ENCODE measurements at regions not wholly inside any gene's neighbourhood (a gene's known extent, or its start where the extent isn't known, plus 50 kb on each side); places are given as distances from the start of the nearest gene placed in this dataset.

DNA sequence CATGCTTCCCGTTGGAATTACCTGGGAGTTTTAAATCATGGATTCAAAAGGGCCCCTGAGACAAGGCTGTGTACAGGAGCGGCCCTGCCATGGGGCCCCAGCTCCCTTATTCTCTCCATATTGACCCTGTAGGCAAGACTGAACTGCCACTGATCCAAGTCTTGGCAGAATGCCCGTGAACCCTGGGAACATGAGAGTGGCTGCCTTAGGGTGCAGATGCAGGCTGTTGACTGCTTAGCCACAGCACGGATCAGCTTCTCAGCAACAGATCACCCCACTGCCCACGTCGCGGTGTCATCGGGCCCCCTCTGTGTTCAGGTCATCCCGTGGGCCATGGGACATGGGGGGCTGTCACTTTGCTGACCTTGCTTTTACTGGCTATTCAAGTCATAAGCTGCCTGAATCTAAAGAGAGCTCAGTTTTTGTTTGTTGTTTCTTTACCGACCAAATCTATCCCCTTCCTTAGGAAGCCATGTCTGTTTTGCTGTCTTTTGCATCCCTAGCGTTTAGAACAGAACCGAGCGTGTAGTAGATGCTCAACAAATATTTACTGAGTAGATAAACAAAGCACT is 83.4 kb downstream of the MATN1 start:
- Histone ChIP-seq H3K9me3 (no peaks in the 10 kb centered on the region), H3K27ac (no peak overlapping the region), H3K4me1 (no peaks in the 10 kb centered on the region), H3K36me3 (no peaks in the 10 kb centered on the region), H3K4me3 (no peak overlapping the region), H3K27me3 (no peaks in the 10 kb centered on the region)
- TF ChIP-seq, protein P1, sequence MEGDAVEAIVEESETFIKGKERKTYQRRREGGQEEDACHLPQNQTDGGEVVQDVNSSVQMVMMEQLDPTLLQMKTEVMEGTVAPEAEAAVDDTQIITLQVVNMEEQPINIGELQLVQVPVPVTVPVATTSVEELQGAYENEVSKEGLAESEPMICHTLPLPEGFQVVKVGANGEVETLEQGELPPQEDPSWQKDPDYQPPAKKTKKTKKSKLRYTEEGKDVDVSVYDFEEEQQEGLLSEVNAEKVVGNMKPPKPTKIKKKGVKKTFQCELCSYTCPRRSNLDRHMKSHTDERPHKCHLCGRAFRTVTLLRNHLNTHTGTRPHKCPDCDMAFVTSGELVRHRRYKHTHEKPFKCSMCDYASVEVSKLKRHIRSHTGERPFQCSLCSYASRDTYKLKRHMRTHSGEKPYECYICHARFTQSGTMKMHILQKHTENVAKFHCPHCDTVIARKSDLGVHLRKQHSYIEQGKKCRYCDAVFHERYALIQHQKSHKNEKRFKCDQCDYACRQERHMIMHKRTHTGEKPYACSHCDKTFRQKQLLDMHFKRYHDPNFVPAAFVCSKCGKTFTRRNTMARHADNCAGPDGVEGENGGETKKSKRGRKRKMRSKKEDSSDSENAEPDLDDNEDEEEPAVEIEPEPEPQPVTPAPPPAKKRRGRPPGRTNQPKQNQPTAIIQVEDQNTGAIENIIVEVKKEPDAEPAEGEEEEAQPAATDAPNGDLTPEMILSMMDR (IDR thresholded peaks at IDR 0.05): no peak
- intact Hi-C loops (cut with DNase I): no loop called here
- DNase-seq (ENCODE audit: low spot score in 2 of 2): no peak

DNA sequence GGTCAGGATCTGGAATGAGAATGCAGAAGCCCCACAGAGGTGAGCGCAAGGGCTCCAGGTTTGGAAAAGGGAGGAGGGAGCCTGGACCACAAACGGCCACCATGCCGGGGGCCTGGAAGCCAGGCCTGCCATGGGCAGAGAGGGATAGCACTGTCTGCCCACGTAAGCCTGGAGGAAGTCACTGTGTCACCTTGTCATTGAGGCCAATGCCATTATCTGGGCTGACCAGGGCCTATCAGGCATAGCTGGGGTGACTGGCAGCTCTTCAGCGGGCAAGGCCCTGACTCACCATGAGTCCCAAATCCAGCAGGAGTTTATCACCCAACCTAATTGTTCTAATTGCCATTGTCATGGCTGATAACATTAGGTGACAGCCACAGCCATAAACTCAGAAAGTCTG is 84.6 kb downstream of the MATN1 start:
- no peaks in the 10 kb centered on the region for H3K4me1 ChIP-seq
- intact Hi-C loops (cut with DNase I): no loop called here
- H3K27me3 ChIP-seq: no peaks in the 10 kb centered on the region
- TF ChIP-seq, protein P1 (IDR thresholded peaks at IDR 0.05): no peak
- no peaks in the 10 kb centered on the region for H3K9me3 ChIP-seq
- DNase-seq (ENCODE audit: low spot score in 2 of 2): no peak
- no peak overlapping the region for H3K4me3 ChIP-seq
- no peak overlapping the region for H3K27ac ChIP-seq
- no peaks in the 10 kb centered on the region for H3K36me3 ChIP-seq

GRCh38 chr1:30638086-30638485 is 85.3 kb downstream of the MATN1 start:
- Histone ChIP-seq H3K9me3 (no peaks in the 10 kb centered on the region), H3K27ac (no peak overlapping the region), H3K27me3 (no peaks in the 10 kb centered on the region), H3K4me3 (no peak overlapping the region), H3K4me1 (no peaks in the 10 kb centered on the region), H3K36me3 (no peaks in the 10 kb centered on the region)
- TF ChIP-seq, protein P1 (IDR thresholded peaks at IDR 0.05): no peak
- no peak for DNase-seq (ENCODE audit: low spot score in 2 of 2)
- intact Hi-C loops (cut with DNase I): no loop called here

DNA sequence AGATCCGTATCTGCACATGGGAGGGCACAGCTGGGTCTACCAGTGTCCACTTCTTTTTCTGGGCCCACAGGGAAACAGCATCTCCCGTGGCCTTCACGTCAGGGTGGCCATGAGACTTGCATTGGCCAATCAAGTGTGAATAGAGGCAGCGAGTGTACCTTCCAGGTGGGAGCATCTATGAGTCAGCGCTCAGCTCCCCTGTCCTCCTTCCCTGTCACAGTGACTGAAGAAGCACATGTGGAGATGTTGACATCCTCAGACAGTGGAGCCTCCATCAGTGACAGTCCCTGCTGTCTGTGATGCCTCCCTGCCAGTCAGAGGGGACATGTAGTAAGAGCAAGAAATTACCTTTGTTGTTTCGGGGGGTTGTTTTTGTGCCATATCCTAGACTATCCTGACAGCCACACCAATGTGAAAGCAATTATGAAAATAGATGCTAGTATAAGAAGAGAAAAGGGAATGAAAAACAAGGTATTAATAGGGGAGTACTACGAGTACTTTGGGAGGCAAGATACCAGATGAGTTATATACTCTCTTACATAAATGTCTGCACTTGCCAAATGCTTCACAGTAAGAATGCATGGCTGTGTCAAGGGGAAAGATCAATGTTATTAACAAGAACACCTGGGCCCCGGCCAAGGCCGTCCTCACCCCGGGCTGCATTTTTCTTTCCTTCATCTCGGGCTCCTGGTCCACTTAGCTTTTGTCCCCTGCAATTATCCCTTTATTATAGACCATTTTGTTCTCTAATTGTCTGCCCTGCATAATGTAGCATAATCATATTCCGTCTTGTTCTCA is 86.0 kb downstream of the MATN1 start:
- no peak for DNase-seq (ENCODE audit: low spot score in 2 of 2)

DNA sequence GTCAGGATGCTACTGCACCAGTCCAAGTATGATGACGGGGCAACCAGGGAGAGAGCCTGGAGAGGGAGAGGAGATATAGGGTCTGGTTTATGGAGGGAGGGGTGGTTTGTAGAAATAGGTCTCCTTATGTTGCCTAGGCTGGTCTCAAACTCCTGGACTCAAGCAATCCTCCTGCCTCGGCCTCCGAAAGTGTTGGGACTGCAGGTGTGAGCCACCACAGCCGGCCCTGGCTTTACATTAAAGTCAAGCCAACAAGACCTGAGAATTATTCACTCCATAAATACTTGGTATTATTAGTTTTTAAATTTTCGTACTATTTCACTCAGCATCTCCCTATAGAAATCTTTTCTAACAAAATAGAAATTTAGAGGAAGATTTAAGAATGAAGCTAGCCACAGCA is 86.8 kb downstream of the MATN1 start:
- DNase-seq (ENCODE audit: low spot score in 2 of 2): no peak
- H3K36me3 ChIP-seq: no peaks in the 10 kb centered on the region
- TF ChIP-seq, protein P1 (IDR thresholded peaks at IDR 0.05): no peak

More for the DNA sequence above, 86.0 kb downstream of the MATN1 start:
- Histone ChIP-seq H3K9me3 (no peaks in the 10 kb centered on the region), H3K4me1 (no peaks in the 10 kb centered on the region), H3K27me3 (no peaks in the 10 kb centered on the region), H3K27ac (no peak overlapping the region), H3K4me3 (no peak overlapping the region), H3K36me3 (no peaks in the 10 kb centered on the region)
- TF ChIP-seq, protein P1 (IDR thresholded peaks at IDR 0.05): no peak
- intact Hi-C loops (cut with DNase I): no loop called here

More for the DNA sequence above, 86.8 kb downstream of the MATN1 start:
- no peak overlapping the region for H3K4me3 ChIP-seq
- intact Hi-C loops (cut with DNase I): no loop called here
- H3K27me3 ChIP-seq: no peaks in the 10 kb centered on the region
- no peaks in the 10 kb centered on the region for H3K9me3 ChIP-seq
- H3K27ac ChIP-seq: no peak overlapping the region
- no peaks in the 10 kb centered on the region for H3K4me1 ChIP-seq
